SJSA1 (cell line): ENCODE measurements at regions not wholly inside any gene's neighbourhood (a gene's known extent, or its start where the extent isn't known, plus 50 kb on each side); places are given as distances from the start of the nearest gene placed in this dataset.
"Not testable (repeated sequence)": the region's sequence is repeated elsewhere in the genome, so short reads cannot be mapped to it uniquely, and the experiment has no call there.

Experiments used
- DNase-seq, 2 experiments: peaks; one replicate each; pipeline ENCODE4 v3.0.0-alpha.2; 2015 to 2020; ENCODE audit warnings: low spot score in 2 of 2, low read depth in 1 of 2
- H3K27ac ChIP-seq: fragments of 250-450 bp; sonication (Bioruptor Pico); 2 replicates; pipeline ENCODE4 v1.5.1; 2020; ENCODE audit warnings: mild to moderate bottlenecking, moderate library complexity
- H3K27me3 ChIP-seq: fragments of 250-450 bp; sonication (Bioruptor Pico); replicated peaks from 2 replicates; pipeline ENCODE4 v1.5.1; 2020; ENCODE audit warnings: mild to moderate bottlenecking, moderate library complexity
- H3K36me3 ChIP-seq: fragments of 250-450 bp; sonication (Bioruptor Pico); 2 replicates; pipeline ENCODE4 v1.5.1; 2020; ENCODE audit warnings: mild to moderate bottlenecking
- H3K4me1 ChIP-seq: fragments of 250-450 bp; sonication (Bioruptor Pico); replicated peaks from 2 replicates; pipeline ENCODE4 v1.6.1; 2021; ENCODE audit warnings: mild to moderate bottlenecking
- H3K4me3 ChIP-seq: fragments of 250-450 bp; sonication (Bioruptor Pico); 2 replicates; pipeline ENCODE4 v1.5.1; 2020; ENCODE audit warnings: mild to moderate bottlenecking
- H3K9me3 ChIP-seq: fragments of 250-450 bp; sonication (Bioruptor Pico); replicated peaks from 2 replicates; pipeline ENCODE4 v1.5.1; 2020; ENCODE audit warnings: mild to moderate bottlenecking

DNA sequence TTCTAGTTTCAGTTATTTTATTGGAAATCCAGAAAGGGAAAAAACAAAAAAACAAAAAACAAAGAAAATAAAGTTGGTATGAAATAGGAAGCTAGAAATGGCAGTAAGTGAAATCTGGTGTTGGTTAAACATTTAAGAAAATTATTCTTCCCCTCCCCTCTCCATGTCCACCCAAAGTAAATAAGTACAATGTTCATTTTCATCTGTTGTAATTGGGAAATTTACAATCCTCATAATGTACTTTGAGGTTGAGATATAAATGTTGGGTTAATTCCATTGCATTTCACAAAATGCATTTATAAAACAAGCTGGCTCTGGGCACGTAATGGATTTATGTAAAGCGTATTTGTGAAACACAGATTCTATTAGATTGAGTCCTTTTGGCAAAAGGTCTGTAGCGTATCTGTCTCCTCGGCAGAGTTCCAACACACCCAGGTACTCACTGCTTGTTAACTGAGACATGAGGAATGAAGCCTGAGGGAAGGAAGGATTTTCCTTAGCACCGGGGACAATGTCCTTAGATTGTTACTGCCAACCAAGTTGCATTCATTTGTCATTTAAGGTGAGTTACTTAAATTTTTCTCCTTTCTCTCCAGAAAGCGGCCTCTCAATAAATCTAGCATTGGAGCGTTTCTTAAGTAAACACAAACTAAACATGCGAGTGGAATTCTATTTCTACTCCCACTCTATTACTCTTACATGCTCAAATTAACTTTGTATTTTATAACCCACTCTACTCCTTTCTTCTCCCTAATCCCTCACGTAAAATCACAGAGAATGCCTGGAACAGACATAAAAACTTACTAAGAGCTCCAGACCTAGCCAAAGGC, 912.3 kb upstream of the WWC1 start:
- Histone ChIP-seq H3K4me1 (no peaks in the 10 kb centered on the region), H3K36me3 (no peaks in the 10 kb centered on the region), H3K9me3 (no peaks in the 10 kb centered on the region), H3K27me3 (no peaks in the 10 kb centered on the region; the same call in 1 of the 2 replicates), H3K27ac (no peak overlapping the region), H3K4me3 (no peak overlapping the region)
- no peak for DNase-seq

GRCh38 chr5:167381457-167381856, 910.0 kb upstream of the WWC1 start:
- Histone ChIP-seq H3K27me3 (no peaks in the 10 kb centered on the region; the same call in 1 of the 2 replicates), H3K4me3 (no peak overlapping the region), H3K27ac (no peak overlapping the region), H3K36me3 (no peaks in the 10 kb centered on the region), H3K9me3 (no peaks in the 10 kb centered on the region), H3K4me1 (no peaks in the 10 kb centered on the region)
- no peak for DNase-seq

DNA sequence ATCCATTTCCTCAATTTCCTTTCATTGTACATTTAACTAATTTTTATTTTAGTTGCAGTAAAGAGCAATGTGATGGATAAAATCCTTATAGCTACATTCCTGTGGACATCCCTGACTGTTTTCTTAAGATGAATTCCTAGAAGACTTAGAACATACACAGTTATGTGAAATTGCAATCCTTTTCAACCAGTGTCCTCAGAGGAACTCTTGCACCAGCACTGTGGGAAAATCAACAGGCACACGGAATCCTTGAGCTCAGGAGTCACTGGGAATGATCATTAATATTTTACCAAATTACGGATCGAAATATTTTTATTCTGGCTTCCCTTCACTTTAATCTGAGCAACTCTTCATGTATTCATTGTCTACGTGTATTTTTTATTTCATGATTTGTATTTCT, 901.9 kb upstream of the WWC1 start:
- Histone ChIP-seq H3K4me3 (no peak overlapping the region), H3K27ac (no peak overlapping the region), H3K36me3 (no peaks in the 10 kb centered on the region), H3K4me1 (no peaks in the 10 kb centered on the region), H3K9me3 (no peaks in the 10 kb centered on the region), H3K27me3 (no peaks in the 10 kb centered on the region; the same call in 1 of the 2 replicates)
- DNase-seq: no peak

- H3K4me1 ChIP-seq, H3K27me3 ChIP-seq, H3K4me3 ChIP-seq, H3K27ac ChIP-seq, H3K36me3 ChIP-seq, H3K9me3 ChIP-seq, DNase-seq: not testable (repeated sequence)
Measured at GRCh38 chr5:167391286-167391685, 900.2 kb upstream of the WWC1 start.

GRCh38 chr5:167392240-167392639, 899.2 kb upstream of the WWC1 start:
- Histone ChIP-seq H3K27me3 (no peaks in the 10 kb centered on the region; the same call in 1 of the 2 replicates), H3K27ac (no peak overlapping the region), H3K4me3 (no peak overlapping the region), H3K36me3 (no peaks in the 10 kb centered on the region), H3K9me3 (no peaks in the 10 kb centered on the region), H3K4me1 (no peaks in the 10 kb centered on the region)
- no peak for DNase-seq

DNA sequence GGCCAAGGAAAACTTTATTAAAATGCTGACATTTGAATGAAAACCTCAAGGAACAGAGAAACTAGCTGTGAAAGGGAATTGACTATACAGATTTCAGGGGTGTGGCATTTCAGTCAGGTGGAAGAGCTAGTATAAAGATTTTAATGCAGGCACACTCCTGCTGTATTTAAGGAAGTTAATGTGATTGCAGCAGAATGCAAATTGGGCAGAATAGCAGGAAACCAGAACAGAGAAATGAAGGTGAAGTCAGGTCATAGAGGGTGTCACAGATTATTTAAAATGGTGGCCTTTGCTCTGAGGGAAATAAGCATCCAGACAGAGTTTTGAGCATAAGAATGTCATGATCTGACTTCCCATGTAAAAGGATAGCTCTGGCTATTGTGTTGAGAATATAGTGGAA, 898.1 kb upstream of the WWC1 start:
- H3K27ac ChIP-seq: no peak overlapping the region
- DNase-seq: no peak
- no peaks in the 10 kb centered on the region; the same call in 1 of the 2 replicates for H3K27me3 ChIP-seq

DNA sequence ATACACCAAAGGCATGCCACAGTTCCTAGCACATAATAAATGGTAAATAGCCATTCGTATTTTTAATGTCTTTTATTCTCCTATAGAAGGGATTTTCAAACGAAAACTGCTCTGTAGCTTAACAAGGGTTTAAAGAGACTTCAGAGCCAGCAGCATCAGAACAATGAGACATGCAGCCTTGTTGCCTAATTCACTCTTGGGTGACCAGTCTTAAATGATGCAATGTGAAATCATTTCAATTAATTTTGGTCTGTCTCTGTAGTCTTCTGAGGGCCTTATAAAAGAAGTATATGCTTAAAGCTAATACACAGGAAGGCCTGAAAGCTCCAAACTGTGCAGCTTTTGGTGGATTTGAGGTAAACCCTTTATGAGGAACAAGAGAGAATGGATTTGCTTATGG, 888.8 kb upstream of the WWC1 start:
- no peak for DNase-seq
- Histone ChIP-seq H3K4me3 (no peak overlapping the region), H3K4me1 (no peaks in the 10 kb centered on the region), H3K27me3 (no peaks in the 10 kb centered on the region; the same call in 1 of the 2 replicates), H3K9me3 (no peaks in the 10 kb centered on the region), H3K36me3 (no peaks in the 10 kb centered on the region), H3K27ac (no peak overlapping the region)

More for the DNA sequence above, 898.1 kb upstream of the WWC1 start:
- Histone ChIP-seq H3K4me3 (no peak overlapping the region), H3K4me1 (no peaks in the 10 kb centered on the region), H3K9me3 (no peaks in the 10 kb centered on the region), H3K36me3 (no peaks in the 10 kb centered on the region)

- Histone ChIP-seq H3K27ac (no peak overlapping the region), H3K4me3 (no peak overlapping the region), H3K27me3 (peaks cover 5% of the 10 kb centered on the region; the same call in 1 of the 2 replicates), H3K36me3 (no peaks in the 10 kb centered on the region), H3K4me1 (no peaks in the 10 kb centered on the region), H3K9me3 (no peaks in the 10 kb centered on the region)
- no peak for DNase-seq
Measured at GRCh38 chr5:167406513-167406912, 884.9 kb upstream of the WWC1 start.

DNA sequence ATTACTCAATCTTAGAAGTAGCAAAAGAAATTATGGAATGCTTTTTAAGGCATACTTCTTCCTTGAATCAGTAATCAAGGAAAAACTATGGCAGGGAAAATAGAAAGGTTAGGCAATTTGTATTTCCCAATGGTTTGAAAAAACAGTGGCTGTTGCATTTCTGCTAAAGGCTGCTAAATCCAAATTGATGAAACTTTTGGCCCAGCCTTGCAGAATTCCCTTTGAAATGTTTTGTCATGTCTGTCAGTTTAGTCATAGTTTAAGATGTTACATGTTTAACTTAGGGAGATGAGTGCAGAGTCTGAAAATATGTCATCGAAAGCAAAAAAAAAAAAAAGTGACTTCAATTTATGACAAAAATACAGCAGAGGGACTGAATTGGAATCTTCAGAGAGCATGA, 878.9 kb upstream of the WWC1 start:
- Histone ChIP-seq H3K36me3 (no peaks in the 10 kb centered on the region), H3K27ac (no peak overlapping the region), H3K9me3 (no peaks in the 10 kb centered on the region), H3K4me1 (no peaks in the 10 kb centered on the region), H3K27me3 (0 out of 2 replicates have a peak, but pooled peaks cover 5% of the 10 kb centered on the region), H3K4me3 (no peak overlapping the region)
- DNase-seq: no peak

DNA sequence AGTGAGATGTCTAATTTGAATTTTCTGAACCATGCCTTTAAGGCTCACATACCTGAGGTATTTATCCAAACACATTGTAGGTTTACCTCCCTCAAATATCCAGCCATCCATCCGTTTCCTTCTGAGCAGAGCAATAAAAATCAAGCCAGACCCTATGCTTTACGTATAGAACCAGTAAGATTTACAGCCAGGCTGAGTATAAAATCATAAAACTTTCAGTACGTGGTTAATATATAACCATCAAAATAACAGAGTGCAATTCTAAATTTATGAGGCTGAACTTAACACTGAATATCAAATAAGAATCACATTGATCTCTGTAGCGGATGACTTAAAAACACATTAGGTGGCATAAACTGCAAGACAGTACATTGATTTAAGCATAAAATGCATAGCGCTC, 877.9 kb upstream of the WWC1 start:
- no peak overlapping the region for H3K4me3 ChIP-seq
- no peak for DNase-seq
- H3K27me3 ChIP-seq: 0 out of 2 replicates have a peak, but pooled peaks cover 5% of the 10 kb centered on the region
- no peaks in the 10 kb centered on the region for H3K9me3 ChIP-seq
- no peaks in the 10 kb centered on the region for H3K4me1 ChIP-seq
- H3K27ac ChIP-seq: no peak overlapping the region
- H3K36me3 ChIP-seq: no peaks in the 10 kb centered on the region

DNA sequence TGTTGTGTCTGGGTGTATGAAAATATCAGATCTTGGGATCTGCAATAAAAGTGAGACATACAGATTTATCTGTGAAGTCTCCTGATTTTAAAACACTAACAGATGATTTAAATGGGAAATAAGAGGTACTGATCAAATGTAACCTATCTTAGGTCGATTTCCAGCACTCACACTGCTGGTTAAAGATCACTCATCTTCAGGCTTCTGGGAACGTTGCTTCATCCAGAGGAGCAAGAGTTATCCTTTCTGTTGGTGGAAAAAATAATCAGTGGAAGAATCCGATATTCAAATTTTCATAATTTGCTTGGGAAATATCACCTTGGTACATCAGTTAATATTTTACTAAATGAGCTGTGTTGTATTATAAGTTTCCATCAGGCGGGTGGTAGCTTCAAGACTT, 876.8 kb upstream of the WWC1 start:
- Histone ChIP-seq H3K36me3 (no peaks in the 10 kb centered on the region), H3K4me1 (no peaks in the 10 kb centered on the region), H3K9me3 (no peaks in the 10 kb centered on the region), H3K4me3 (no peak overlapping the region), H3K27me3 (0 out of 2 replicates have a peak, but pooled peaks cover 5% of the 10 kb centered on the region), H3K27ac (no peak overlapping the region)
- DNase-seq: no peak

DNA sequence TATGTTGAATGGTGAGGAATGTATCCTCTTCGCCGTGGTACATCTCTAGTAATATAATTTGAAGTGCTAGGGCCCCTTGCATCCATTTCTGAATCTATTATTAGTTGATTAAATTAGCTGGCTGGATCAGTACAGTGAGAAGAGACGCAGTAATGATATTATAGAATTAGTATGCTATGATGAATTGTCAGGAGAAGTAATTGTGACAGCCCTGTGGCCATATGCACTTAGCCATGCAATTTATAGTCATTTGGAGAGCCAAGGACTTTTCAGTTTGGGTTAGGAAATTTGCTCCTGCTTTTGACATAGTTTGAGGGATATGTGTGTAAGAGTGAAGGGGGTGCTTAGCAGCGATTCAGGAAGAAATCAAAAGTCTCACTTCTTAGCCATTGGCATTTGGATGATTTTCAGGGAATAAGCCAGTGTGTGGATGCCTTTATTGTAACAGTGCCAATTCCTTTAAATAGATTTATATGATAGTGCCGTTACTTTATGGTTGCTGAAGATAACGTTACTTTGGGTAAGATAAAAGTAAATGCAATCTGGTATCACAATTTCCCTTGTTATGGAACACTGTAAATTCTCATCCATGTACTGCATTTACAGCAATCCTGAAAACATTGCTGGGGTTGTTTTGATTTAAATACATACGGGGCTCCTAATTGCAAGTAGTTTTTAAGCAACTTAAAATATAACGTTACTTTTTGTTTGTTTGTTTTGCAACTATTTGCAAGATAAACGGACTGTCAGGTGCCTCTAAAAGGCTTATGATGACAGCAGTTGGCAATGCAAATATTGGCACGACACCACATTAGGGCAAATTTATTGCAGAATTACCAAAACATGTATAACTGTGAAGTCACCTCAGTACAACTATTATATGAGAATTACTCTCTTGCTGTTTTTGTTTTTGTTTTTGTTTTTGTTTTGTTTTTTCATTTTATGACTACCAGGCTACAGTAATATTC, 875.4 kb upstream of the WWC1 start:
- no peaks in the 10 kb centered on the region for H3K4me1 ChIP-seq
- no peaks in the 10 kb centered on the region for H3K36me3 ChIP-seq
- 0 out of 2 replicates have a peak, but pooled peaks cover 4% of the 10 kb centered on the region for H3K27me3 ChIP-seq
- no peak overlapping the region for H3K27ac ChIP-seq
- DNase-seq: no peak
- no peak overlapping the region for H3K4me3 ChIP-seq
- H3K9me3 ChIP-seq: no peaks in the 10 kb centered on the region

- H3K27me3 ChIP-seq: no peaks in the 10 kb centered on the region; the same call in 1 of the 2 replicates
- no peaks in the 10 kb centered on the region for H3K36me3 ChIP-seq
- H3K9me3 ChIP-seq: no peaks in the 10 kb centered on the region
- no peaks in the 10 kb centered on the region for H3K4me1 ChIP-seq
- H3K27ac ChIP-seq: no peak overlapping the region
- no peak for DNase-seq
- H3K4me3 ChIP-seq: no peak overlapping the region
Measured at GRCh38 chr5:167417662-167418061, 873.8 kb upstream of the WWC1 start.

GRCh38 chr5:167425161-167425560, 866.3 kb upstream of the WWC1 start:
- H3K4me3 ChIP-seq: no peak overlapping the region
- no peak for DNase-seq
- no peaks in the 10 kb centered on the region for H3K9me3 ChIP-seq
- peaks cover 3% of the 10 kb centered on the region; the same call in 1 of the 2 replicates for H3K27me3 ChIP-seq
- no peaks in the 10 kb centered on the region for H3K4me1 ChIP-seq
- H3K36me3 ChIP-seq: no peaks in the 10 kb centered on the region
- no peak overlapping the region for H3K27ac ChIP-seq
